ENCODE measurements at regions not wholly inside any gene's neighbourhood (a gene's known extent, or its start where the extent isn't known, plus 50 kb on each side); places are given as distances from the start of the nearest gene placed in this dataset.

DNA sequence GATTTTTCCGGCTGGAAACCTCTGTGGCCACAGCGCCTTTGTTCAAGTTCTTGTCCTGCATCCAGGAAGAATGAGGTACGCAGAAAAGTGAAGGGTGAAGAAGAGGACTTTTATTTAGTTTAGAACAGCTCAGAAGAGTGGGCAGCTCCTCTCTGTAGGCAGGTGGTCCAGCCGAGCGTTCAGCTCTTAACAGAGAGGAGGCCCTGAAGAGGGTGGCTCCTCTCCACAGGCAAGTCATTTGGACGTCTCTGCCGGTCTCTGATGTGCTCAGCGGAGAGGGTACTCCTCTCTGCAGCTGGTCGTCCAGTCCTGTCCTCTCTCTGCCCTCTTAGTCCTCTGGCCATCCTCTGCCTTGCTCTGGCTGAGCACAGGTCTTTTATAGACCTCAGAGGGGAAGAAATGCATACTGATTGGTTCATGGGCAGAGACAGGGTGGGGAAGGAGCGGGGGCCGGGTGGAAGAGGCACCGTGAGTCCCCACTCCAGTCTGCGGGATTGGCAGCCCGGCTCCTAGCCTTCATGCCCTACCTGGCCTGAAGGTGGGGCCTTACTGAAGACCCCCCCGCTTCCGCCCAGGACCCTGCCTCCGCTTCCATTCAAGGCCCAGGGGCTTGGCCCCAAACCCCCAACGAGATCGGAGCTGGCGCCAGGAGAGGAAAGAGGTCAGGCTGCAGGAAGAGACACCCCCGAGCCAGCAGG is 70.0 kb upstream of the NKD1 start:
- no peak for TF ChIP-seq EZH2 (IDR thresholded peaks at IDR 0.05; ENCODE audit: low read length, missing control alignments)
- TF ChIP-seq, protein P1, sequence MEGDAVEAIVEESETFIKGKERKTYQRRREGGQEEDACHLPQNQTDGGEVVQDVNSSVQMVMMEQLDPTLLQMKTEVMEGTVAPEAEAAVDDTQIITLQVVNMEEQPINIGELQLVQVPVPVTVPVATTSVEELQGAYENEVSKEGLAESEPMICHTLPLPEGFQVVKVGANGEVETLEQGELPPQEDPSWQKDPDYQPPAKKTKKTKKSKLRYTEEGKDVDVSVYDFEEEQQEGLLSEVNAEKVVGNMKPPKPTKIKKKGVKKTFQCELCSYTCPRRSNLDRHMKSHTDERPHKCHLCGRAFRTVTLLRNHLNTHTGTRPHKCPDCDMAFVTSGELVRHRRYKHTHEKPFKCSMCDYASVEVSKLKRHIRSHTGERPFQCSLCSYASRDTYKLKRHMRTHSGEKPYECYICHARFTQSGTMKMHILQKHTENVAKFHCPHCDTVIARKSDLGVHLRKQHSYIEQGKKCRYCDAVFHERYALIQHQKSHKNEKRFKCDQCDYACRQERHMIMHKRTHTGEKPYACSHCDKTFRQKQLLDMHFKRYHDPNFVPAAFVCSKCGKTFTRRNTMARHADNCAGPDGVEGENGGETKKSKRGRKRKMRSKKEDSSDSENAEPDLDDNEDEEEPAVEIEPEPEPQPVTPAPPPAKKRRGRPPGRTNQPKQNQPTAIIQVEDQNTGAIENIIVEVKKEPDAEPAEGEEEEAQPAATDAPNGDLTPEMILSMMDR (conservative IDR thresholded peaks at IDR 0.05 in 1 of 2, IDR thresholded peaks at IDR 0.05 in 1 of 2; ENCODE audit: low read depth in 1 of 2, low read length in 2 of 2), result no peak
